ENCODE measurements at regions not wholly inside any gene's neighbourhood (a gene's known extent, or its start where the extent isn't known, plus 50 kb on each side); places are given as distances from the start of the nearest gene placed in this dataset.

- H3K4me3 ChIP-seq (ENCODE audit: low read length) = no peak overlapping the region
- TF ChIP-seq, protein P1, sequence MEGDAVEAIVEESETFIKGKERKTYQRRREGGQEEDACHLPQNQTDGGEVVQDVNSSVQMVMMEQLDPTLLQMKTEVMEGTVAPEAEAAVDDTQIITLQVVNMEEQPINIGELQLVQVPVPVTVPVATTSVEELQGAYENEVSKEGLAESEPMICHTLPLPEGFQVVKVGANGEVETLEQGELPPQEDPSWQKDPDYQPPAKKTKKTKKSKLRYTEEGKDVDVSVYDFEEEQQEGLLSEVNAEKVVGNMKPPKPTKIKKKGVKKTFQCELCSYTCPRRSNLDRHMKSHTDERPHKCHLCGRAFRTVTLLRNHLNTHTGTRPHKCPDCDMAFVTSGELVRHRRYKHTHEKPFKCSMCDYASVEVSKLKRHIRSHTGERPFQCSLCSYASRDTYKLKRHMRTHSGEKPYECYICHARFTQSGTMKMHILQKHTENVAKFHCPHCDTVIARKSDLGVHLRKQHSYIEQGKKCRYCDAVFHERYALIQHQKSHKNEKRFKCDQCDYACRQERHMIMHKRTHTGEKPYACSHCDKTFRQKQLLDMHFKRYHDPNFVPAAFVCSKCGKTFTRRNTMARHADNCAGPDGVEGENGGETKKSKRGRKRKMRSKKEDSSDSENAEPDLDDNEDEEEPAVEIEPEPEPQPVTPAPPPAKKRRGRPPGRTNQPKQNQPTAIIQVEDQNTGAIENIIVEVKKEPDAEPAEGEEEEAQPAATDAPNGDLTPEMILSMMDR (conservative IDR thresholded peaks at IDR 0.05; ENCODE audit: low read length) = no peak
- no peak for DNase-seq (ENCODE audit: low read depth)
Measured at GRCh38 chr1:182173808-182174512, 112.4 kb upstream of the ZNF648 start.

DNA sequence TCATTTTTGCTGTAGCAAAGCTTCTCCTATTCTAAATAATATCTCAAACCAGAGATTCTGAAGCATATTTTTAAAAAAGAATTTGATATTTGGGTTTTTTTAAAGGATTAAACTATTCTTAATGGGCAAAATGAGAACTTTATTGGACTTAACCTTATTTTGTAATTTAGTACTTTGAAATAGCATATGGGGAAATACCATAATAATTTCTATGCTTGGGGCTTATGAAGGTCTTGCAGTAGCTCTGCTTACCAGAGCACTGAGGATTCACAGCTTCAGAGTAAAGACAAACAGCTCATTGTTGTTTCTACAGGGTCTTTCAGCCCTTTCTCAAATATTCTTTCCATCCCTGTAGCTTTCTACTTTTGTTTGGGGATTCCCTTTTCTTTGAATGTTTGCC lies 111.2 kb upstream of the ZNF648 start:
- TF ChIP-seq, protein P1 (conservative IDR thresholded peaks at IDR 0.05; ENCODE audit: low read length) = no peak
- DNase-seq (ENCODE audit: low read depth) = no peak
- H3K4me3 ChIP-seq (ENCODE audit: low read length) = no peak overlapping the region

DNA sequence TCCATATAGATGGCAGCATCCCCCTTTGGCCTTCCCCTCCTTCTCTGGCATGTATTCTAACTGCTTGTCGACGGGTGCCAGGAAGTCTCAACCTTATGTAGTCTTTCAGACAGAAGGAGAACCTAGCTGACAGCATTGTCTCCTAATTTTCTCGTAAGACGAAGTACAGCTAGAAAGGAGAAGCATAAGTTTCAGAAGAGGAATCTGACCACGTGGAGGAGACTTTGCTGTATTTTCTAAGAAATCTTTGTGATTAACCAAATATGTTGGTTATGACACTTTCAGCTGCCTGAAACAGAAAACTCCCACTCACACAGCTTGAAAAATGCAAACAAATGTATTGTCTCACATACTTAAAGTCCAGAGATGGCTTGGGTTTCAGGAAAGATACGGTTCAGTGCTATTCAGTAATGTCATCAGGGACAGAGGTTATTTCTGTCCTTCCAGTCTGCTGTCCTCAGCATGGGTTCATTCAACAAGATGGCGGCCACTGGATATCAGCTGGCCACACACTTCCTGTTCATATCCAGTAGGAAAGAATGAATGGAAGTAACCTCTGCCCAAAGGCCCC lies 109.5 kb upstream of the ZNF648 start:
- DNase-seq (ENCODE audit: low read depth) = peak; percentile 28
- no peak overlapping the region for H3K4me3 ChIP-seq (ENCODE audit: low read length)
- TF ChIP-seq, protein P1 (conservative IDR thresholded peaks at IDR 0.05; ENCODE audit: low read length) = no peak

- no peak for DNase-seq (ENCODE audit: low read depth)
- no peak overlapping the region for H3K4me3 ChIP-seq (ENCODE audit: low read length)
- TF ChIP-seq, protein P1 (conservative IDR thresholded peaks at IDR 0.05; ENCODE audit: low read length) = no peak
Measured at GRCh38 chr1:182169203-182169602, 107.7 kb upstream of the ZNF648 start.

GRCh38 chr1:182166750-182167149 lies 105.2 kb upstream of the ZNF648 start:
- H3K4me3 ChIP-seq (ENCODE audit: low read length) = no peak overlapping the region
- TF ChIP-seq, protein P1 (conservative IDR thresholded peaks at IDR 0.05; ENCODE audit: low read length) = no peak
- DNase-seq (ENCODE audit: low read depth) = no peak

- no peak overlapping the region for H3K4me3 ChIP-seq (ENCODE audit: low read length)
- TF ChIP-seq, protein P1 (conservative IDR thresholded peaks at IDR 0.05; ENCODE audit: low read length) = no peak
- no peak for DNase-seq (ENCODE audit: low read depth)
Measured at GRCh38 chr1:182166321-182166720, 104.8 kb upstream of the ZNF648 start.

GRCh38 chr1:182164273-182164672 lies 102.8 kb upstream of the ZNF648 start:
- DNase-seq (ENCODE audit: low read depth) = no peak
- H3K4me3 ChIP-seq (ENCODE audit: low read length) = no peak overlapping the region
- TF ChIP-seq, protein P1 (conservative IDR thresholded peaks at IDR 0.05; ENCODE audit: low read length) = no peak

All from AG10803 (cell line).